HG02678 (cell line): ENCODE measurements at regions not wholly inside any gene's neighbourhood (a gene's known extent, or its start where the extent isn't known, plus 50 kb on each side); places are given as distances from the start of the nearest gene placed in this dataset.

Source experiments
- ATAC-seq: cut with Tn5 transposase; IDR thresholded peaks from one replicate; pipeline ENCODE4 v1.9.1; 2021; ENCODE audit warnings: mild to moderate bottlenecking, moderate library complexity; ENCODE audit not compliant: unreplicated experiment

DNA sequence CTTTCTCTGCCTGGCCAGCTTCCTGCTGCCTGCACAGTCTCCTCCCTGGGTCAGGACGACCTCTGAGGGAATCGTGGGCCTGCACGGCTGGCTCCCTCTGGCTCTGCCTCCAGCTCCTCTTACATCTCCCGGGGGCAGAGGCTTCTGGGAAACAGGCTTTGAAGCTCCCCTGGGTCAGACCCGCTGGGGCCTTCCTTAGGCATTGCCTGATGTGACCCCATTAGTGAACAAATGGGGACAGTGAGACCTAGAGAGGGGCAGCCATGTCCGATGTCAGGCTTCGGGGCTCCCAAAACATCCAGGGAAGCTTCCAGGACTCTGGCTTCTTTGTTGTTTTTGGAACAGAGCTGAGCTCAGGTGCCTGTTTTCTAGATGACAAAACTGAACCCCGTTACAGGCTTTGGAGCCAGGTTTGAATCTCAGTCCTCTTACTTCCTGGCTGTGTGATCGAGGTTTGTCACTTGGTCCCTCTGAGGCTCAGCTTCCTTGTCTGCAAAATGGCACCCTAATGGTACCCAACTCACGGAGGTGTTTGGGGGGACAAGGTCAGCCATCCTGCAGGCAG lies 94.3 kb downstream of the CEBPB start:
- ATAC-seq = no peak

GRCh38 chr20:50285376-50286173 lies 94.9 kb downstream of the CEBPB start:
- no peak for ATAC-seq

- ATAC-seq = no peak
Measured at GRCh38 chr20:50286174-50286511, 95.5 kb downstream of the CEBPB start.

GRCh38 chr20:50286609-50287008 lies 96.0 kb downstream of the CEBPB start:
- ATAC-seq = no peak

DNA sequence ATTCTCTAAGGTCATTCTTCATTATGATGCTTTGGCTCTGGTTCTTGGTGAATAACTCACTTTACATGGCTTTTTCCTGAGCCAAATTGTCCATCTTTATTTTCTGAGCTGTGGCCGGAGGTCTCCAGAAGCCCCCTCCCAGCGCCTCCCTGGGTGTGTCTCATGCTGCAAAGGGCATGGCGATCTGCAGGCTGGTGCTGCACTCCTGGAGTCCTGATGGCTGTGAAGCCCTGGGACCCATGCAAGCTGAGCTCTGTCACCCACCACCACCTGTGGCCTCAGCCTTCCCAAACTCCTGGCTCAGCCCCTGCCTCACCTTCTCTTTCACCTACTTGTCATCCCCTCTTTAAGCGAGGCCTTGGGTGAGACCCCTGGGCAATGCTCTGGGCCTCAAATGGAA lies 96.9 kb downstream of the CEBPB start:
- ATAC-seq = no peak

DNA sequence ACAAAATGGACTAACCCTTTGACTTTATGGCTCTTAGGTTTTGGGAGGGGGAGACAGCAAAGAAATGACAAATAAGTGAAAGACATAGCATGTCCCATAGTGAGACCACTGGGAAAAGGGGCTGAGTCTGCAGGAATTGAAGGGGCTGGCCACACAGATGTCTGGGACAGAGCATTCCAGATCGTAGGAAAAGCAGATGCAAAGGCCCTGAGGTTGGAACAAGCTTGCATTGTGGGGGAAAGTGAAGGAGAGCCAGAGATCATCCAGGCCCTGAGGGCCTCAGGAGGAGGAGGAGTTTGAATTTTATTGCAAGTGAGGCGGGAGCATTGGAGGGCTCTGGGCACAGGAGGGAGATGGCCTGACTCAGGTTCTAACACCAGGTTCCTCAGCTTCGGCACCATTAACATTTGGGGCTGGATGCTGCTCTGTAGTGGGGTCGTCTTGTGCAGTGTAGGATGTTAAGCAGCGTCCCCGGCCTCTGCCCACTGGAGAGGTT lies 97.5 kb downstream of the CEBPB start:
- no peak for ATAC-seq

DNA sequence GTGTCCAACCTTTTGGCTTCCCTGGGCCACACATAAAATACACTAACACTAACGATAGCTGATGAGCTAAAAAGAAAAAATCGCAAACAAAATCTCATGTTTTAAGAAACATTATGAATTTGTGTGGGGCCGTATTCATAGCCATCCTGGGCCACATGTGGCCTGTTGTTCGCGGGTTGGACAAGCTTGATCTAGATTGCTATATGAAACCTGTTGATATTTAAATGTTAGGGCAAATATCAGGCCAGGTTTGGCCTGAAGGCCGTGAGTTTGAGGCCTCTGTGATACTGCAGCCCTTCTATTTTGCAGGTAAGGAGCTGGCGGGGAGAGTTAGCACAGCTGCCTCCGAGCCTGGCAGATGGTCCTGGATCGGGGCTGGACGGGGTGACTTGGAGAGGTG lies 99.0 kb downstream of the CEBPB start:
- no peak for ATAC-seq

- ATAC-seq = no peak
Measured at GRCh38 chr20:50290112-50290511, 99.5 kb downstream of the CEBPB start.

DNA sequence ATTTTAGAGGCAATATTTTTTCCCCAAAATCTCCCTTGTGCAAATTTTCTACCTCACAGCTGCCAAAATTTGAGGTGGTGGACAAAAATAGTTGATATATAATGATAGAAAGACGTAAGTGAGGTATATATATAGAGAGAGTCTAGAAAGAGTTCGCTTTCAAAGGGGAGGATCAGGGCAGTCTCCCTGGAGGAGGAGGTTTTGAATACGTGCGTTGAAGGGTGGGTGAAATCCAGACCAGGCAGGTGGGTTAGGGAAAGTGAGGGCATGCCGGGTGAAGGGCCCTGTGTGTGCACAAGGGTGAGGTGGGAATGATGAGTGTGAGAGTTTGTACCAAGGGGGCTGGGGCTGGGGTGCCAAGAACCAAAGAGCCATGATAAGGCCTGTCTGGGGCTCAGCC lies 100.2 kb downstream of the CEBPB start:
- no peak for ATAC-seq

DNA sequence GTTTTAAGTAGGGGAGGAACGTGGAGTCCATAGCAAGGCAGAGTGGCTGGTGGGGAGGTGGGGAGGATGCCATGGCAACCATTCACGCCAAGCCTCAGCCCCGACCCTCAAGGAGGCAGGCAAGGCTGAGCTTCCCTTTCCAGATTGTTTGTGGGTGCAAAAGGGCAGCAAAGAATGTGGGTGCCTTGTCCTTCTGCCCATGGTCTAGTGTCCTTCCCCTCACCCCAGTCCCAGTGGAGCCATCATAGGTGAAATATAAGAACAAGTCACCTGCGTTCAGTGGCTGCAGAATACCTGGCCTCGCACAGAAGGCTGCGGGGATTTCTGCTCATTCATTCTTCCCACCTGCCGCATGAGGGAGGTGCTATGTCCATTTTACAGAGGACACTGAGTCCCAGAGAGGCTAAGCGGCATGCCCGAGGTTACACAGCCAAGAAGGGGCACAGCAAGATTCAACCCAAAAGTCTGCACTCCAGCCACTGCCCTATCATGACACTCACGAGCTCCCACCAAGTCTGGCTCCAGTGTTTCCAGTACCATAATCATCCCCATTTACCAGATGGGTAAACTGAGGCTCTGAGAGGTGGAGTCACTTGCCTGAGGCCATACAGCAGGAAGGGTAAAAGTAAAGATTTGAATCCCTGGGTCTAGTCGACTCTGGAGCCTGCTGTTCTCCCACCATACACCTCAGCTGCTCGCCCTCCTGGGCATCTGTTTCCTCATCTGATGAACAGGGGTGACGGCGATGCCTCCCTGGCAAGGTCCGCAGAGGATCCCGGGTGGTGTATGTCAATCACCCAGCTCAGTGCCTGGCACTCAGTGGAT lies 100.8 kb downstream of the CEBPB start:
- ATAC-seq = no peak

DNA sequence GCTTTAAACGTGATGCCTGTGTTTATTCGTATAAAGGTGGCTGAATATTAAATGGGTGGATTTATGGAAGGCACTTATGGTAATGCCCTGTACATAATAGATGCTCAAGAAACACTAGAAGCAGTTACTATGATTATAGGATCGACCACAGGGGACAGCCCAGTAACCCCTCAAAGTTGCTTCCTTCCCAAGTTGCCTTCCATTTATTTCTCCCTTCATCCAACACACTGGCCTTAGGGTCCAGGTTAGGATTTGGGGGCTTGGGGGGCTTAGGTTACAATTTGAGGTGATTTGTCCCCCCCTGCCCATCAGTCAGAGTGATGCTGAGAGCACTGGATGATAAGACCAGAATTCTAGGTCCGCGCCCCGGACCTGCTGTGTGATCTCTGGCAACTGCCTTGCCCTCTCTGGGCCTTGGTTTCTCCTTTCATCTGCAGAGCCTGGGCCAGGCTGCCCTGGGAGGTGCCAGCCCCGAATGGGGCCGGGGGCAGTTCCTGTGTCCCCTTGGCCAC lies 101.5 kb downstream of the CEBPB start:
- ATAC-seq = no peak

DNA sequence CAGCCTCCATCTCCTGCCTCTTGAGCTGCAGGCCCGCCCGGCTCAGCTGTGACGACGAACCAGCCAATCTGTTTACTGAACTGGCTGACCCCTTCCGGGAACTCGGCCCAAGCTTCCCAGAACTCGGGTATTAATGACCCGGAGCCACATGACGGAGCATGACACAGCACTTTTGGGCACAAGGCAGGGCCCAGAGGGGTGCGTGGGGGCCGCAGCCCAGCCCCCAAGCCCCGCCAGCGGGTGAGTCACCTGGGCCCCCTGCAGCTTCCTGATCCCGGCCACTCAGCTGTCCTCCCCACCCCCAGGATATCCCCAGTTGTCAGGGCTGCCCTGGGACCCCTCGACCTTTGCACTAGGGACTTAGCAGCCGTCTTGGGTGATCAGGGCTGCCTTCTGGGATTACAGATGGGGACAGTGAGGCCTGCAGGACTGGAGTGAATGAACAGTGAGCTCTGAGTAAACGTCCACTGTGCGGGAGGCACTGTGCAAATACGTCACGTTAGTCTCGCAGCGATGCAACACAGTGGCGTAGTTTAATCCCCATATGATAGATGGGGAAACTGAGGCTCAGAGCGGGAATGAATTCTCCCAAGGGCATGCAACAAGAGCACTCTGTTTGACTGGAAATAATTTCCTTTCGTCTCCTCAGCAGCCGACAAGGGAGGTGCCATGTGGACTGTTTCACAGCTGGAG lies 102.1 kb downstream of the CEBPB start:
- ATAC-seq = no peak

DNA sequence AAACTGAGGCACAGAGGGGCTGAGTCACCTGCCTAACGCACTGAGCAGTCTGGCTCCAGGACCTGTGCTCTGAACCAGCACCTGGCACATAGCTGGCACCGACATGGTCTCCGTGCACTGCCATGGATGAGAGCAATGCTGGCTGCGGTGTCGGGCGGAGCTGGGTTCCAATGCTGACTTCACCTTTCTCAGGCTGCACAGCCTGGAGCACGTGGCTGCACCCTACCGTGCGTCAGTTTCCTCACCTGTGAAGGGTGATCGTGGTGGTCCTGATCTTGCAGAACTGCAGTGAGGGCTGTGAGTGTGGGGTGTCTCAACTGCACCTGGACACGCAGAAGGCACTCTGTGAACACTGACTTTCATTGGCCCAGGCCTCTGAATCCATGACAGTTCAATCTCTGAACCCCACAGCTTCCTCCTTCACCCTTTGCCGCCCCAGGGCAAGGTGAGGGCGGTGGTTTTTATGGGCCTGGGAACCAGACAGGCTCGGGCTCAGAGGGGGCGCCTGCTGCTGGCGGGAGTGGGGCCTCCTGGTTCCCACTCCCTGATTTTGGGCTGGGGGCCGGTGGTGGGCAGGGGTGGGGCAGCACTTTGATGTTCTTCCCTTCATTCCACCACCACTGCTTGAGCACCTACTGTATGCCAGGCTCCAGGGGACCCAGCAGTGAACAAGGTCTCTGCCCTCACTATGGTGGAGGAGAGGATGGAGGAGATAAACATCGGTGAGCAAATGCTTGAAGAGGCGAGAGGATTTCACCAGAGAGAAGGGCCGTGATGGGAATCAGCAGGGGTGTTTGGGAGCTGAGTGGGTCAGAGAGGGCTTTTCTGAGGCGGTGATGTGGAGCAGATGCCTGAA lies 102.9 kb downstream of the CEBPB start:
- no peak for ATAC-seq

DNA sequence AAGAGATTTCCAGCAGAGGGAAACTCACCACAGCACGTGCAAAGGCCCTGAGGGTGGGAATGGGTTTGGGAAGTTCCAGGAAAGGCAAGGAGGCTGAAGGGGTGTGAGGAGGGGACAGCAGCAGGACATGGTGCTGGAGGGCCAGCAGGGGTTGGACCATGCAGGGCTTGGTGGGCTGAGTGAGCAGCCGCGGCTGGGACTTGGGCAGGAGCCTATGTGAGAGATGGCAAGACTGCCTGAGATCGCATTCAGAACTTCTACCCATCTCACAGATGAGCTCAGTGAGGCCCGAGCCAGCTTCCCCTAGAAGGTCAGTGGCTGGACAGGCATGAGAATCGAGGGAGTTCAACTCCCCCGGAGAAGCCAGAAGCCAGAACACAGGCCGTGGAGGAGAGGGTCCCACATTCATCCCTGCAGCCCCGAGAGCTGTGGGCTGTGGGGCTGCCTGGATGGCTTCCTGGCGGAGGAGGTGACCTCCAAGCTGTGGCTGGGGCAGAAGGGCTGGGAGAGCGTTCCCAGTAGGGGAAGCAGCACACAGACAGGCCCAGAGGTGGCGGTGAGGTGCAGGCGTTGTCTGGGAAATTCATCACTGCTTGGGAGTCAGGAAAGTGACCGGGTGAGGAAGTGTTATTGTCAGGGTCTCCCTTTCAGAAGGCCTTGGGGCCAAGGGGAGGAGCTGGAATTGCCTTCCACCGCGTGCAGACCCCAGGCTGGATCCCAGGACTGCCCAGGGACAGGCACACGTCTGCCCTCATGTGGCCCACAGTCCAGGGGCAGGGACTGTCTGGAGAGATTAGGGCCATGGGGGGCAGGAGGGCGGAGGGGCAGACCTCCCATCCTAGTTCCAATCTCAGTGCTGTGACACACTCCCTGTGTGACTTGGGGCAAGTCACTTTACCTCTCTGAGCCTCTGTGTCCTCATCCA lies 103.8 kb downstream of the CEBPB start:
- ATAC-seq = no peak

DNA sequence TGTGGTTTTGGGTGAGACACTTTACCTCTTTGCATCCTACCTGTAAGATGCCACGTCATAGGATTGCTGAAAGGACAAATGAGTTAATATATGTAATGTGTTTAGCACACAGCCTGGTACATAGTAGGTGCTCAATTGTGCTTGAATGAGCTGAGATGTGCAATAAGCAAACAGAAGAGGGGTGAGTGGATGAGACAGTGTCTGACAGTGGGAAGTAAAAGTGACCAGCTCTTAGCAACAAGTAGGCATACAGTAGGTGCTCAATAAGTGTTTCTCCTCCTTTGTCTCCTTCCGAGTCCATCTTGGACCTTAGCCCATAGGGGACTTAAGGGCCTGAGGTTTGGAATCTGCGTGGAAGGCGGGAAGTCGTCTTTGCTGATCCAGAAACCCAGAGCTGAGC lies 104.7 kb downstream of the CEBPB start:
- no peak for ATAC-seq

GRCh38 chr20:50295762-50296449 lies 105.3 kb downstream of the CEBPB start:
- no peak for ATAC-seq

DNA sequence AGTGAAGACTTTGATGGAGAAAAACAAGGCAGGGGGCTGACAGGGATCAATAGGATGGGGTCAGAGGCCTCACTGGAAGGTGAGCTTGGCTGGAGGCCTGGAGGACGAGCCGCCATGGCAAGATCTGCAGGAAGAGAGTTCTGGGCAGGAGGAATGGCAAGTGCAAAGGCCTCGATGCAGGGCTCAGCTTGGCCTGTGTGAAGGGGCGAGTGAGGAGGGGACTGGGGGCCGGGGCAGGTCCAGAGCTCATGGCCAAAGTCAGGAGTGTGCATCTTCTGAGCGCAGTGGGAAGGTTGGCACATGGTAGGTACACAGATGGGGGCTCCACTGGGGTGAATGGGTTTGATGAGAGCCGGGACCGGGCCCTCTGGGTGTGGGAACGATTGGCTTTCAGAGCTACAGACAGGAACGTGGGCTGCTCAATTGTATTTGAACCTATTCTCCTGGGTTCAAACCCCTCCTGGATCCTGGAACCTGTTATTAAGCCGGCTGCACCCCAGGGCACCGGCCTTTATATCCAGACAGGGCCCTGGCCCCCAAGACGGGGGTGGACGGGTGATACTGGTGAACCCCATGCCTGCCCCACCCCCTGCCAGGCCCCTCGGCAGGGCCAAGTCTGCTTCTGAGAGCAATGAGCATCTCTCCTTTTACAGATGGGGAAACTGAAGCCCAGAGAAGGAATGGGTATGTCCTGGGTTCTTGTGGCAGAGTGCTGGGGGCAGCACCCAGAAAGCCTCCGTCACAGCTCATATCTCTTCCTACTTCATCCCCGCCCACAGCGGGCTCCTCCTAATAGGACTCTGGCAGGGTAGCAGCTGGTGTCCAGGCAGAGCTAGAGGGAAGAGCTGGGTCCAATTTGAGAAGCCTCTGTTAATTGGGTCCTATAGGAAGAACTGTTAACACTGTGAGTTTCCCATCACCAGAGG lies 106.1 kb downstream of the CEBPB start:
- ATAC-seq = no peak
